Spleen (tissue), 11 donors: ENCODE measurements at regions not wholly inside any gene's neighbourhood (a gene's known extent, or its start where the extent isn't known, plus 50 kb on each side); places are given as distances from the start of the nearest gene placed in this dataset.

Experiments
- DNase-seq: peaks from one replicate; pipeline ENCODE4 v3.0.0-alpha.2; 2020
- H3K27ac ChIP-seq, 8 donors: fragments of 200-600 bp; sonication (generic) in 7 of 8; 1 replicate in 4 of 8; 2 replicates in 4 of 8; pipeline versions ENCODE4 v1.5.0 to v1.8.0; 2016 to 2021; ENCODE audit warnings: inconsistent platforms in 4 of 8, mild to moderate bottlenecking in 4 of 8, moderate library complexity in 1 of 8
- H3K27me3 ChIP-seq, 7 donors: fragments of 200-600 bp; sonication (generic) in 6 of 7; replicated peaks in 1 of 7; 1 replicate in 4 of 7; 2 replicates in 3 of 7; pipeline versions ENCODE4 v1.5.0 to v1.8.0; 2016 to 2021; ENCODE audit warnings: inconsistent platforms in 3 of 7, mild to moderate bottlenecking in 1 of 7
- H3K36me3 ChIP-seq, 6 donors: fragments of 200-600 bp; sonication (generic) in 5 of 6; 1 replicate in 4 of 6; 2 replicates in 2 of 6; pipeline versions ENCODE4 v1.5.0 to v1.8.0; 2016 to 2021; ENCODE audit warnings: inconsistent platforms in 2 of 6
- H3K4me1 ChIP-seq, 6 donors: fragments of 200-600 bp; sonication (generic) in 5 of 6; 1 replicate in 3 of 6; 2 replicates in 3 of 6; pipeline versions ENCODE4 v1.5.0 to v1.8.0; 2016 to 2021; ENCODE audit warnings: inconsistent platforms in 3 of 6
- H3K4me3 ChIP-seq, 8 donors: fragments of 200-600 bp; sonication (generic) in 7 of 8; 1 replicate in 4 of 8; 2 replicates in 4 of 8; pipeline versions ENCODE4 v1.5.0 to v1.8.0; 2016 to 2021; ENCODE audit warnings: inconsistent platforms in 4 of 8, mild to moderate bottlenecking in 4 of 8, moderate library complexity in 2 of 8
- H3K9me3 ChIP-seq, 8 donors: fragments of 200-600 bp; sonication (generic) in 7 of 8; 1 replicate in 4 of 8; 2 replicates in 4 of 8; pipeline versions ENCODE4 v1.5.0 to v1.8.0; 2016 to 2021; ENCODE audit warnings: inconsistent platforms in 4 of 8
- CTCF ChIP-seq, 11 experiments: fragments of 200-600 bp in 7 of 11; fragments of 450-650 bp in 4 of 11; sonication (generic) in 4 of 11; IDR thresholded peaks in 8 of 11; conservative IDR thresholded peaks in 3 of 11; 1 replicate in 7 of 11; 2 replicates in 4 of 11; pipeline versions ENCODE4 v1.4.0 to v1.8.0; 2016 to 2021; ENCODE audit warnings: antibody characterized with exemption in 11 of 11, inconsistent platforms in 4 of 11, mild to moderate bottlenecking in 1 of 11
- POLR2A ChIP-seq, 3 donors: fragments of 450-650 bp; IDR thresholded peaks; one replicate each; pipeline ENCODE4 v1.5.1; 2017; ENCODE audit warnings: antibody characterized with exemption in 3 of 3, mild to moderate bottlenecking in 1 of 3
- POLR2AphosphoS5 ChIP-seq, 3 donors: sonication (generic); formaldehyde crosslinking; IDR thresholded peaks; one replicate each; pipeline ENCODE4 v1.5.1; 2017; ENCODE audit warnings: antibody characterized with exemption in 3 of 3
- WGBS, 5 donors: extraction: QIAGEN DNeasy Blood & Tissue Kit in 3 of 5; methylation state at CpG; one replicate each; pipeline versions ENCODE4 v1.1.5 to v1.1.7; 2013 to 2018; 5-methylcytosine and 5-hydroxymethylcytosine counted together
- intact Hi-C: fragments of 100-400 bp; cut with DNase I; formaldehyde crosslinking; loops from one replicate; pipeline ENCODE4 v1.15.0; 2023; ENCODE audit warnings: low total_unique reads
- donor health status: healthy with polysubstance abuse.
- donor health status: DM: no; HTN: no; CAD: no; lungs with moderate emphysema.
- donor health status: DM: no; HTN: no; CAD: no.
- donor health status: Bipolar disorder and iron deficiency.
- donor health status: healthy.
- donor health status: DM: no; HTN: no; CAD: no.
- donor health status: DM: yes; HTN: yes; CAD: no.

DNA sequence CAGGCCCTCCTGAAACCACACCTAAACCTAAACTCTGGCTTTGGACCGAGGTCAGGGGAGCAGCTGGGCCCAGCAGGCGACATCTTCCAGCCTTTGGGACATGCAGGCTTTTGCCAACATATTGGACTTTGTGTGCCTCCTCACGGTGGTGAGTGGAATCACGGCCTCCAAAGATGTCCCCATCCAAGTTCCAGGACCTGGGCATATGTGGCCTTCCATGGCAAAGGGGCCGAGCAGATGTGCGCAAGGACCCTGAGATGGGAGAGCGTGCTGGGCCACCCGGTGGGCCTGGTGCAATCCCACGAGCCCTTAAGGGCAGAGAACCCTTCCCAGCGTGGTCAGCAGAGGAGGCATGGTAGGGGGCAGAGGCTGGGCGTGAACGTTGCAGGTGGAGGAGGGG is 160.8 kb upstream of the C1orf174 start:
- intact Hi-C loops = no loop called here
- WGBS, 5 donors = 65 to 86% (median 73%) methylated on average over 8 to 12 of the region's 12 CpGs
- peaks cover 0 to 20% (median 0%) of the 10 kb centered on the region in 7 donors for H3K27me3 ChIP-seq
- H3K4me1 ChIP-seq = no peaks in the 10 kb centered on the region
- H3K27ac ChIP-seq = no peak overlapping the region
- H3K4me3 ChIP-seq = no peak overlapping the region
- DNase-seq = no peak
- TF ChIP-seq POLR2AphosphoS5 (IDR thresholded peaks at IDR 0.05) (no peak), CTCF (IDR thresholded peaks at IDR 0.05 in 8 of 11, conservative IDR thresholded peaks at IDR 0.05 in 3 of 11) (no peak), POLR2A (IDR thresholded peaks at IDR 0.05) (no peak)
- H3K36me3 ChIP-seq = no peaks in the 10 kb centered on the region
- peaks cover 0 to 6% (median 0%) of the 10 kb centered on the region in 8 donors for H3K9me3 ChIP-seq

DNA sequence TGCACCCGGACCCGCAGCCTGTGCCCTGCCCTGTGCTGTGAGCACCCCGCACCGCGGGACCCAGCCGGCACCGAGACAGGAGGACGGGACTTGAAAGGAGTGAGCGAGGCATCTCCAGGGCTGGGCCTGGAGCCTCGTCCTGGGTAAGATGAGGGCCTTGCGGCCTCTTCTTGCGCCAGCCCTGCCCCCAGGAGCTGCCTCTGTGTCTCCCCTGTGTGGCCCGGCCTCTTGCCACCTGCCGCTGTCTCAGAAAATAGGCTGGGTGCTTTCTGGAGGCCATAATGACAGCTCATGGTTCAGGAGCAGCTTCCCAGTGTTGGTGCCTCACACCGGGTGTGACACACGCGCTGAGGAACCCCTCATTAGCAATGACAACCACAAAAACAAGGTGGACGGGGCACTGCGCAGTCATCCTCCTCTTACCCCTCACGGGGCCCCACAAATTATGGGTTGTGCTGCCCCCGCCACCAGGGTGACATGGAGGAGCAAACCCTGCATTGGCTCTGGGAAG is 161.5 kb upstream of the C1orf174 start:
- no peaks in the 10 kb centered on the region for H3K4me1 ChIP-seq
- no peaks in the 10 kb centered on the region for H3K9me3 ChIP-seq
- no peak overlapping the region for H3K4me3 ChIP-seq
- H3K27me3 ChIP-seq = peaks cover 0 to 20% (median 0%) of the 10 kb centered on the region in 7 donors
- no peak for DNase-seq
- no peak overlapping the region for H3K27ac ChIP-seq
- intact Hi-C loops = no loop called here
- WGBS, 5 donors = 84 to 86% (median 86%) methylated on average over 17 to 21 of the region's 21 CpGs
- TF ChIP-seq POLR2A (IDR thresholded peaks at IDR 0.05) (no peak), POLR2AphosphoS5 (IDR thresholded peaks at IDR 0.05) (no peak), CTCF (IDR thresholded peaks at IDR 0.05 in 8 of 11, conservative IDR thresholded peaks at IDR 0.05 in 3 of 11) (no peak)
- no peaks in the 10 kb centered on the region for H3K36me3 ChIP-seq

- H3K27me3 ChIP-seq = peaks cover 0 to 20% (median 0%) of the 10 kb centered on the region in 7 donors
- no peaks in the 10 kb centered on the region for H3K4me1 ChIP-seq
- no peak overlapping the region for H3K4me3 ChIP-seq
- TF ChIP-seq POLR2AphosphoS5 (IDR thresholded peaks at IDR 0.05) (no peak), CTCF (IDR thresholded peaks at IDR 0.05 in 8 of 11, conservative IDR thresholded peaks at IDR 0.05 in 3 of 11) (no peak), POLR2A (IDR thresholded peaks at IDR 0.05) (no peak)
- no peaks in the 10 kb centered on the region for H3K9me3 ChIP-seq
- no peak overlapping the region for H3K27ac ChIP-seq
- intact Hi-C loops = no loop called here
- no peaks in the 10 kb centered on the region for H3K36me3 ChIP-seq
- WGBS, 5 donors = 80 to 90% (median 87%) methylated on average over 9 of the region's 9 CpGs
- DNase-seq = no peak
Measured at GRCh38 chr1:4062041-4062440, 162.0 kb upstream of the C1orf174 start.

GRCh38 chr1:4062560-4062959 is 162.5 kb upstream of the C1orf174 start:
- WGBS, 5 donors = 65 to 75% (median 68%) methylated on average over 10 to 13 of the region's 13 CpGs
- H3K36me3 ChIP-seq = no peaks in the 10 kb centered on the region
- H3K27ac ChIP-seq = no peak overlapping the region
- H3K4me1 ChIP-seq = no peaks in the 10 kb centered on the region
- no peak for TF ChIP-seq POLR2AphosphoS5 (IDR thresholded peaks at IDR 0.05)
- H3K4me3 ChIP-seq = no peak overlapping the region
- no peaks in the 10 kb centered on the region for H3K9me3 ChIP-seq
- no peak for DNase-seq
- peaks cover 0 to 16% (median 0%) of the 10 kb centered on the region in 7 donors for H3K27me3 ChIP-seq
- intact Hi-C loops = no loop called here

GRCh38 chr1:4062992-4063391 is 162.9 kb upstream of the C1orf174 start:
- 69 to 86% (median 83%) methylated on average over 10 to 15 of the region's 15 CpGs for WGBS, 5 donors
- no peak overlapping the region for H3K4me3 ChIP-seq
- H3K9me3 ChIP-seq = no peaks in the 10 kb centered on the region
- H3K36me3 ChIP-seq = no peaks in the 10 kb centered on the region
- no peak for TF ChIP-seq CTCF (IDR thresholded peaks at IDR 0.05 in 8 of 11, conservative IDR thresholded peaks at IDR 0.05 in 3 of 11)
- H3K27ac ChIP-seq = no peak overlapping the region
- peaks cover 0 to 13% (median 0%) of the 10 kb centered on the region in 7 donors for H3K27me3 ChIP-seq
- no peak for DNase-seq
- H3K4me1 ChIP-seq = no peaks in the 10 kb centered on the region
- intact Hi-C loops = no loop called here
